AG09319 (cell line): ENCODE measurements at regions not wholly inside any gene's neighbourhood (a gene's known extent, or its start where the extent isn't known, plus 50 kb on each side); places are given as distances from the start of the nearest gene placed in this dataset.

Source experiments
- DNase-seq: peaks from one replicate; pipeline ENCODE4 v3.0.0-alpha.2; 2010; ENCODE audit warnings: low read depth; ENCODE audit errors: extremely low read depth
- TF ChIP-seq, protein P1 (sequence below): IDR thresholded peaks from 2 replicates; pipeline ENCODE4 v1.5.1; 2011; ENCODE audit warnings: low read depth, mild to moderate bottlenecking, inconsistent platforms, low read length, moderate library complexity

DNA sequence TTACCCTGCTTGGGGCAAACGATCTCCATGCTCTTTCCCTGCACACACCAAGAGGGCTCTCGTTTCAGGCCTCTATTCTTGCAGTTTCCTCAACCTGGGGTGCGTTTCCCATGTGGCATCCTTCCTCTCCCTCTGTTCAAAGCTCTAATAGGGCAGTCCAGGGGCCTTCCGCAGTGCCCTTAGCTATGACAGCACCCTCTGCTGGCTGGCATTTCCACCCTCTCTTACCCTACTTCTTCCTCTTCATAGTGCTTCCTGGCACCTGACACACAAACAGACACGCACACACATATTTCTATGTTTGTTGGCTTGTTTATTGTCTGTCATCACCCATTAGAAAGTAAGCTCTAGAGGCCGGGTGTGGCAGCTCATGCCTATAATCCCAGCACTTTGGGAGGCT lies 294.0 kb downstream of the CLIC5 start:
- no peak for DNase-seq
- TF ChIP-seq, protein P1, sequence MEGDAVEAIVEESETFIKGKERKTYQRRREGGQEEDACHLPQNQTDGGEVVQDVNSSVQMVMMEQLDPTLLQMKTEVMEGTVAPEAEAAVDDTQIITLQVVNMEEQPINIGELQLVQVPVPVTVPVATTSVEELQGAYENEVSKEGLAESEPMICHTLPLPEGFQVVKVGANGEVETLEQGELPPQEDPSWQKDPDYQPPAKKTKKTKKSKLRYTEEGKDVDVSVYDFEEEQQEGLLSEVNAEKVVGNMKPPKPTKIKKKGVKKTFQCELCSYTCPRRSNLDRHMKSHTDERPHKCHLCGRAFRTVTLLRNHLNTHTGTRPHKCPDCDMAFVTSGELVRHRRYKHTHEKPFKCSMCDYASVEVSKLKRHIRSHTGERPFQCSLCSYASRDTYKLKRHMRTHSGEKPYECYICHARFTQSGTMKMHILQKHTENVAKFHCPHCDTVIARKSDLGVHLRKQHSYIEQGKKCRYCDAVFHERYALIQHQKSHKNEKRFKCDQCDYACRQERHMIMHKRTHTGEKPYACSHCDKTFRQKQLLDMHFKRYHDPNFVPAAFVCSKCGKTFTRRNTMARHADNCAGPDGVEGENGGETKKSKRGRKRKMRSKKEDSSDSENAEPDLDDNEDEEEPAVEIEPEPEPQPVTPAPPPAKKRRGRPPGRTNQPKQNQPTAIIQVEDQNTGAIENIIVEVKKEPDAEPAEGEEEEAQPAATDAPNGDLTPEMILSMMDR = no peak

DNA sequence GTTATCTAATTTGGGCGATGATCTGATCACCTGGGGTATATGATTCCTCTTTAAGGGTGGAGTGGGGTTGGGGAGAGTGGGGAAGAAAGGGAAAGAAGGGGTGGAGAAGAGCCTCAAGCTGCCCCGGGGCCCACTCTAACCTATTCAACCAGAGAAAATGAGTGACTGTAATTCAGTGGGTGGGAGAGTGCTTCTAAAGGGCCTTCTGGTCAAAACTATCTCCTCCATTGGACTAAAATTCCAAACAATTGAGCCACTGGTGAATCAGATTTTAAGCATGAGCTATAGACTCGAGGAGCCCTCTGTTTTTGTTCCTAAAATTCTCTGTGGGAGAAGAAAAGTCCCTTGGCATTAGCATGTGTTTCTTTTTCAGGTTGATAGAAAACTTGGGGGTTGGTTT lies 296.8 kb downstream of the CLIC5 start:
- TF ChIP-seq, protein P1 = no peak
- no peak for DNase-seq

DNA sequence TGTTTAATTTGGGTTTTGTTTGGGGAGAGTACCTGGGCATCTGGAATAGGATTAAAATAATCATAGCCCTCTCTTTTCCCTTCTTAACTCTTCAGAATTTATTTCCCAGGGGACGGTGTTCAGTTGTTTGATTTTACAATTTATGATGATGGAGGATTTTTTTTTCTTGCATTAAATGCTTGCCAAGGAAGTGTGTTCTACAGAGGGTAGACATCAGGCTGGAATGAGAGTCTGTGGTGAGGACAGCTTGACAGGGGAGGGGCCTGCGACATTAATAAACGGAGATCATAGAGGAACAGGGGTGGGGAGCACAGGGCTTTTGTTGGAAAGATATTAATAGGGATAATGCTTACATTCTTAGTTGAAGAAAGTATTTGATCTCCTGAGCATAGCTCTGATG lies 297.5 kb downstream of the CLIC5 start:
- no peak for DNase-seq
- TF ChIP-seq, protein P1 = no peak

DNA sequence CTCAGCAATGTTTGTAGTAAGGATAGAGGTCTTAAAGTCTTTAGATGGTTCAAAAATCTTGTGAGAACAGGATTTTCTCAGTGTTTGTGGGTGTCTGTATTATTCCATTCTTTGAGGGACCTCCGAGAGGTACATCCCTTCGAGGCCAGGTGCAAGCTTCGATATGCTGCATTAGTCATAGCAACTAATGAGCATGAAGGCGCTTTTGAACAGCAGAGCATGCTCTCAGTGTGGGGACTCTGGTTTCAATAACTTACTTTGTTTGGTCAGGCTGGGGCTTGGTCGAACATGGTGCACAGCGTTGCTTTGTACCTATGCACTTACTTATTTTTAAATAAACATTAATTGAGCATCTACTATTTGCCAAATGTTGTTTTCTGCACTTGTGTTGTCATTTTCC lies 297.9 kb downstream of the CLIC5 start:
- TF ChIP-seq, protein P1 = no peak
- no peak for DNase-seq

DNA sequence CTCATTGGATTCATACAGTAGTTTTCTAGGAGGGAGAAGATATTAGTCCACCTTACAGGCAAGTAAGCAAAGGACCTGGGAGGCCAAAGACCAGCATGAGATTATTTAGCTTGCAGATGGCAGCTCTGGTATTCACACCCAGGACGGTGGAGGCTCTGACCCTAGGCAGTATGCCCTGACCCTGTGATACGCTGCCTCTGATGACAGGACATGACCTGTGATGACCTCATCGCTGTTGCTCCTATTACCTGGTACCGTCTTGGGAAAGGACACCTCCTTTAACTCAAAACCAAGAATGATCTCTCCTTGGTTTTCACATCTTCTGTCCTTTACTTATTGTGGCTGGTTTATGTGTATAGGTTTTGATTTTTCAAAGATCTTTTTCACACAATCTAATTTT lies 298.6 kb downstream of the CLIC5 start:
- DNase-seq = no peak
- TF ChIP-seq, protein P1 = no peak

DNA sequence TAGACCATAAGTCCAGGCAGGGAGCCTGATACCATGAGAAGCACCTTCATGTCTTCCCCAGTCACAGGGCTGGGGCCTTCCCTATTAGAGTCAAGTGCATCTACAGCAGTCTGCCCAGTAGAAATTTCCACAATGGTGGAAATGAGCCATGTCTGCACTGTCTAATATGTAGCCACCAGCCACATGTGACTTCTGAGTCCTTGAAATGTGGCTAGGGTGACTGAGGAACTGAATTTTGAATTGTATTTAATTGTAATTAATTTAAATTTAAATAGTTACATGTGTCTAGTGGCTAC lies 300.2 kb downstream of the CLIC5 start:
- TF ChIP-seq, protein P1 = no peak
- no peak for DNase-seq

DNA sequence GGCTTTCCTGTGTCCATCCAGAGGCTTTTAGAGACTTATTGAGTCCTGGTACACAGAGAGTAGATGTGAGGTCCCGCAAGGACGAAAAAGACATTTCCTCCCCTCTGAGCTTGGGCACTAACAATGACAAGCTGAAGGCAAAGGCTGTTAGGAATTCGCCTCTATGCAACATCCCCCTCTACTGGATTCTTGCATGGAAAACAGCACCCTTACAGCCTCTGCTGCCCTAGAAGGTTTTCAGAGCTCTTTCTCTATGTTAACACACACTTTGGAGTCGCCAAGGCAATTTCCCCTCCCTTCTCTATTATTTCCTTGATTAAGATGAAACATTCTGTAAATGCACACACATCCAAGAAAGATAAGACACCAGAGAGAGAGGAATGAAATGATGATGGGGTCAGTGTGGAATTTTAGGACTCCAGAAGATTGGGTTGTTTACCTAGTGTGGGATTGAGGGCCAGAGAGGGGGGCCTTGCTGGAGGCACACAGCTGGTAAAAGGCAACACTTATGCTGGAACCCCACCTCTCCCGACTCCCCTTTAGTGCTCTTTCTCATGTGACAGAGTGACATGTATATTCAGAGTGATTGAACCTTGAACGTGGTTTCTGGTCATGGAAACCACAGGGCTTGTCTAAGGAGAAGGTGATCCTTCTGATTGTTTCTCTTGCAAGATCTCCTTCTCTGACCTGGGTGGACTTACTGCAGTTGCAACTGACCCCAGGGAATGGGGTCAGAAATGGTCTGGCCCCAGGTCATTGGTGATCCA lies 300.7 kb downstream of the CLIC5 start:
- TF ChIP-seq, protein P1 = peak; percentile 91
- peak; percentile 79 for DNase-seq
